ENCODE measurements at regions not wholly inside any gene's neighbourhood (a gene's known extent, or its start where the extent isn't known, plus 50 kb on each side); places are given as distances from the start of the nearest gene placed in this dataset.
"Not testable (repeated sequence)": the region's sequence is repeated elsewhere in the genome, so short reads cannot be mapped to it uniquely, and the experiment has no call there.

- no peak for DNase-seq
These were observed 419.9 kb downstream of the ARL4A start for GRCh38 chr7:13107291-13107690.

GRCh38 chr7:13108061-13108460, 420.6 kb downstream of the ARL4A start:
- DNase-seq = no peak

GRCh38 chr7:13109201-13109600, 421.8 kb downstream of the ARL4A start:
- no peak for DNase-seq

- DNase-seq = no peak
These were observed 422.7 kb downstream of the ARL4A start for GRCh38 chr7:13110107-13110506.

- no peak for DNase-seq
These were observed 423.8 kb downstream of the ARL4A start for GRCh38 chr7:13111230-13111629.

GRCh38 chr7:13114240-13114639, 426.8 kb downstream of the ARL4A start:
- DNase-seq = not testable (repeated sequence)

- DNase-seq = no peak
These were observed 427.8 kb downstream of the ARL4A start for GRCh38 chr7:13115157-13115772.

- no peak for DNase-seq
These were observed 428.4 kb downstream of the ARL4A start for GRCh38 chr7:13115855-13116254.

- peak; percentile 51 for DNase-seq
These were observed 429.7 kb downstream of the ARL4A start for GRCh38 chr7:13117103-13117502.

GRCh38 chr7:13117592-13117991, 430.2 kb downstream of the ARL4A start:
- DNase-seq = no peak

GRCh38 chr7:13124629-13125028, 437.2 kb downstream of the ARL4A start:
- DNase-seq = not testable (repeated sequence)

- DNase-seq = no peak
These were observed 438.9 kb downstream of the ARL4A start for GRCh38 chr7:13126347-13126746.

- DNase-seq = no peak
These were observed 442.9 kb downstream of the ARL4A start for GRCh38 chr7:13130321-13130720.

GRCh38 chr7:13130906-13131305, 443.5 kb downstream of the ARL4A start:
- not testable (repeated sequence) for DNase-seq

GRCh38 chr7:13132314-13132713, 444.9 kb downstream of the ARL4A start:
- no peak for DNase-seq

- not testable (repeated sequence) for DNase-seq
These were observed 448.9 kb downstream of the ARL4A start for GRCh38 chr7:13136345-13136744.

GRCh38 chr7:13139436-13139835, 452.0 kb downstream of the ARL4A start:
- DNase-seq = no peak

- no peak for DNase-seq
These were observed 457.2 kb downstream of the ARL4A start for GRCh38 chr7:13144673-13145072.

- no peak for DNase-seq
These were observed 461.1 kb downstream of the ARL4A start for GRCh38 chr7:13148548-13148947.

GRCh38 chr7:13151978-13152377, 464.5 kb downstream of the ARL4A start:
- DNase-seq = no peak

GRCh38 chr7:13152755-13153154, 465.3 kb downstream of the ARL4A start:
- DNase-seq = no peak

- no peak for DNase-seq
These were observed 465.8 kb downstream of the ARL4A start for GRCh38 chr7:13153266-13153665.

GRCh38 chr7:13153742-13154141, 466.3 kb downstream of the ARL4A start:
- DNase-seq = no peak

- DNase-seq = no peak
These were observed 467.8 kb downstream of the ARL4A start for GRCh38 chr7:13155188-13155587.

- DNase-seq = no peak
These were observed 471.6 kb downstream of the ARL4A start for GRCh38 chr7:13159003-13159402.
